Small intestine (tissue), 7 donors: ENCODE measurements at regions not wholly inside any gene's neighbourhood (a gene's known extent, or its start where the extent isn't known, plus 50 kb on each side); places are given as distances from the start of the nearest gene placed in this dataset.

Experiments
- DNase-seq, 2 donors: peaks; one replicate each; pipeline versions ENCODE4 v3.0.0 to v3.0.0-alpha.2; 2013
- FAIRE-seq: peaks from 2 replicates; lab custom pipeline; 2012; peaks lifted over from hg19 to GRCh38; lab: Jason Lieb, UNC
- H3K27ac ChIP-seq, 3 donors: one replicate each; pipeline ENCODE4 v1.5.1; 2013; ENCODE audit warnings: low read length in 2 of 3, mild to moderate bottlenecking in 2 of 3, control low read depth in 1 of 3, inconsistent platforms in 1 of 3, low read depth in 1 of 3, moderate library complexity in 1 of 3
- H3K27me3 ChIP-seq, 3 donors: one replicate each; pipeline ENCODE4 v1.6.1; 2013; ENCODE audit warnings: low read length in 3 of 3, inconsistent platforms in 1 of 3; ENCODE audit not compliant: control insufficient read depth in 3 of 3, insufficient read depth in 3 of 3
- H3K36me3 ChIP-seq, 3 donors: one replicate each; pipeline ENCODE4 v1.6.1; 2013; ENCODE audit warnings: low read length in 3 of 3, inconsistent platforms in 1 of 3, low read depth in 1 of 3, mild to moderate bottlenecking in 1 of 3, moderate library complexity in 1 of 3; ENCODE audit not compliant: control insufficient read depth in 3 of 3, insufficient read depth in 2 of 3
- H3K4me1 ChIP-seq, 3 donors: one replicate each; pipeline ENCODE4 v1.6.1; 2013; ENCODE audit warnings: low read length in 2 of 3, inconsistent platforms in 1 of 3, low read depth in 1 of 3, mild to moderate bottlenecking in 1 of 3, moderate library complexity in 1 of 3; ENCODE audit not compliant: control insufficient read depth in 3 of 3, insufficient read depth in 2 of 3
- H3K4me3 ChIP-seq, 3 donors: one replicate each; pipeline ENCODE4 v1.5.1; 2013; ENCODE audit warnings: low read length in 3 of 3, control low read depth in 1 of 3, inconsistent platforms in 1 of 3, low read depth in 1 of 3, mild to moderate bottlenecking in 1 of 3, moderate library complexity in 1 of 3
- H3K9me3 ChIP-seq, 2 donors: one replicate each; pipeline ENCODE4 v1.6.1; 2013; ENCODE audit warnings: low read depth in 1 of 2, low read length in 1 of 2; ENCODE audit not compliant: control insufficient read depth in 2 of 2, insufficient read depth in 1 of 2
- WGBS, 3 donors: extraction: QIAGEN DNeasy Blood & Tissue Kit; methylation state at CpG; one replicate each; pipeline ENCODE4 v1.1.7; 2013; 5-methylcytosine and 5-hydroxymethylcytosine counted together
- donor health status: healthy with polysubstance abuse.
- donor health status: control.
- donor health status: control.
- donor health status: Bipolar disorder and iron deficiency.
- donor health status: healthy.

DNA sequence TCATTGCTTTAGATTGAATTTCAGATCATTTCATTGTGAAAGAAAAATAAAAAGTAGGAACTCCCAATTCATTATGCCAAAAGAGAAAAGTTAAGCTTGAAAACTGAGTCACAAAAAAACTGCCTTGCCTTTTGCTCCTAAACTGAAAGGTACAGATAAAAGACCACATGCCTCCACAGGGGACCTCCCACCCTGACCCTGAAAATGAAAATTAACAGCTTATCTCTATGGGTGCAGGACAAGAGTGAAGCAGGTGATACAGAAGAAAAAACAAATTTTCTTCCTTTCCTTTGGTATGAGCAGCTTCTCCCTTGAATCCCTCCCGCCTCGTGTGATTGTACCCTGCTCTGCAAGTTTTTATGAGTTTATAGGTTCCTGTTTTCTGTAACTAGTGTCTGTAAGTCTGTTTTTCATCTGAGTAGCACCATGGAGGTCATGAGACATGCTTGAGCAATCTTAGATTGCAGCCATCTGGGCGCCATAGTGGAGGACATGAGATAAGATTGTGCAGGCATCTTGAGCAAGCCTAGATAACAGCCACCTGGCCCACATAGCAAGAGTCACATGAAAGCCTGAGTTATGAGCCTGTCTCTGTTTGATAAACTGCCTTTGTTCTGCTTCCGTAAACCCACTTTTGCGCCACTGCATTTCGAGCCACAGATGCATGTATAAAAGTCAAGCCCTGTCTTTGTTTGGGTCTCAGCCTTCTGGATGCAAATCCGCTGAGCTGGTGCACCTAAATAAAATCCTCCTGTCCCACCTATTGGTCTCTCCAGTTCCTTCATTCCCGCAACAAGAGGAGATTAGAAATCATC is 56.2 kb upstream of the DYNC1I2 start:
- H3K27ac ChIP-seq = no peak overlapping the region
- H3K4me3 ChIP-seq = no peak overlapping the region
- H3K27me3 ChIP-seq = no peaks in the 10 kb centered on the region
- H3K9me3 ChIP-seq = peaks cover 0 to 42% of the 10 kb centered on the region in 2 donors
- WGBS, 3 donors = 41 to 66% (median 49%) methylated on average over 8 of the region's 8 CpGs
- H3K36me3 ChIP-seq = no peaks in the 10 kb centered on the region
- H3K4me1 ChIP-seq = no peaks in the 10 kb centered on the region
- no peak for FAIRE-seq
- DNase-seq = peak; percentile 6 to 33
